Breast epithelium (tissue), 4 donors: ENCODE measurements at regions not wholly inside any gene's neighbourhood (a gene's known extent, or its start where the extent isn't known, plus 50 kb on each side); places are given as distances from the start of the nearest gene placed in this dataset.

Experiments
- DNase-seq, 2 donors: peaks; one replicate each; pipeline ENCODE4 v3.0.0-alpha.2; 2019; ENCODE audit warnings: low spot score in 2 of 2
- H3K27ac ChIP-seq, 2 donors: fragments of 200-600 bp; sonication (generic) in 1 of 2; one replicate each; pipeline ENCODE4 v1.5.1; 2016 to 2019; ENCODE audit warnings: mild to moderate bottlenecking in 1 of 2
- H3K27me3 ChIP-seq, 2 donors: fragments of 200-600 bp; sonication (generic) in 1 of 2; one replicate each; pipeline versions ENCODE4 v1.5.1 to v1.6.0; 2017 to 2019; ENCODE audit warnings: control low read depth in 1 of 2, mild to moderate bottlenecking in 1 of 2
- H3K36me3 ChIP-seq: fragments of 200-600 bp; one replicate; pipeline ENCODE4 v1.5.1; 2019
- H3K4me1 ChIP-seq, 2 donors: fragments of 200-600 bp; sonication (generic); one replicate each; pipeline ENCODE4 v1.5.1; 2016 to 2019; ENCODE audit warnings: control low read depth in 1 of 2
- H3K4me3 ChIP-seq, 3 donors: fragments of 200-600 bp; sonication (generic); 1 replicate in 2 of 3; 2 replicates in 1 of 3; pipeline ENCODE4 v1.5.1; 2016 to 2019; ENCODE audit warnings: mild to moderate bottlenecking in 3 of 3, moderate library complexity in 2 of 3
- H3K9me3 ChIP-seq, 2 donors: fragments of 200-600 bp; sonication (generic) in 1 of 2; one replicate each; pipeline ENCODE4 v1.5.1; 2016 to 2019; ENCODE audit warnings: control low read depth in 1 of 2
- CTCF ChIP-seq, 3 donors: fragments of 450-650 bp; IDR thresholded peaks; one replicate each; pipeline ENCODE4 v1.5.1; 2016 to 2017; ENCODE audit warnings: antibody characterized with exemption in 3 of 3, mild to moderate bottlenecking in 3 of 3, moderate library complexity in 3 of 3
- POLR2A ChIP-seq: fragments of 450-650 bp; IDR thresholded peaks from one replicate; pipeline ENCODE4 v1.6.1; 2016; ENCODE audit warnings: antibody characterized with exemption, mild to moderate bottlenecking, moderate library complexity
- POLR2AphosphoS5 ChIP-seq, 3 donors: sonication (generic); formaldehyde crosslinking; IDR thresholded peaks; one replicate each; pipeline ENCODE4 v1.6.1; 2017; ENCODE audit warnings: antibody characterized with exemption in 3 of 3
- intact Hi-C: fragments of 100-400 bp; cut with DNase I; formaldehyde crosslinking; loops from one replicate; pipeline ENCODE4 v1.15.1; 2023; ENCODE audit warnings: low total_unique reads

GRCh38 chr6:85996034-85996375 is 353.3 kb upstream of the SYNCRIP start:
- Histone ChIP-seq H3K36me3 (no peaks in the 10 kb centered on the region), H3K4me1 (no peaks in the 10 kb centered on the region), H3K27me3 (no peaks in the 10 kb centered on the region), H3K4me3 (no peak overlapping the region), H3K27ac (no peak overlapping the region), H3K9me3 (no peaks in the 10 kb centered on the region)
- intact Hi-C loops, result no loop called here
- TF ChIP-seq POLR2A, result no peak
- TF ChIP-seq CTCF (IDR thresholded peaks at IDR 0.05), result no peak
- TF ChIP-seq POLR2AphosphoS5 (IDR thresholded peaks at IDR 0.05), result no peak
- DNase-seq, result no peak

- intact Hi-C loops, result no loop called here
- Histone ChIP-seq H3K4me1 (no peaks in the 10 kb centered on the region), H3K27ac (no peak overlapping the region), H3K9me3 (no peaks in the 10 kb centered on the region), H3K4me3 (no peak overlapping the region), H3K27me3 (no peaks in the 10 kb centered on the region), H3K36me3 (no peaks in the 10 kb centered on the region)
- TF ChIP-seq POLR2AphosphoS5 (IDR thresholded peaks at IDR 0.05) (no peak), CTCF (IDR thresholded peaks at IDR 0.05) (no peak), POLR2A (no peak)
- DNase-seq, result no peak
These were observed 352.8 kb upstream of the SYNCRIP start for GRCh38 chr6:85995339-85996033.

GRCh38 chr6:85986681-85987080 is 344.0 kb upstream of the SYNCRIP start:
- Histone ChIP-seq H3K4me3 (no peak overlapping the region), H3K4me1 (no peaks in the 10 kb centered on the region), H3K27ac (no peak overlapping the region), H3K9me3 (peaks cover 10 to 27% of the 10 kb centered on the region in 2 donors), H3K36me3 (no peaks in the 10 kb centered on the region), H3K27me3 (no peaks in the 10 kb centered on the region)
- intact Hi-C loops, result no loop called here
- no peak for DNase-seq
- TF ChIP-seq POLR2AphosphoS5 (IDR thresholded peaks at IDR 0.05), result no peak
- TF ChIP-seq CTCF (IDR thresholded peaks at IDR 0.05), result no peak
- TF ChIP-seq POLR2A, result no peak

GRCh38 chr6:85983032-85983659 is 340.5 kb upstream of the SYNCRIP start:
- no peaks in the 10 kb centered on the region for H3K4me1 ChIP-seq
- H3K4me3 ChIP-seq, result no peak overlapping the region
- peaks cover 5 to 15% of the 10 kb centered on the region in 2 donors for H3K9me3 ChIP-seq
- TF ChIP-seq POLR2A (no peak), CTCF (IDR thresholded peaks at IDR 0.05) (no peak), POLR2AphosphoS5 (IDR thresholded peaks at IDR 0.05) (no peak)
- no peaks in the 10 kb centered on the region for H3K27me3 ChIP-seq
- DNase-seq, result no peak
- intact Hi-C loops, result no loop called here
- no peak overlapping the region for H3K27ac ChIP-seq
- H3K36me3 ChIP-seq, result no peaks in the 10 kb centered on the region

GRCh38 chr6:85977661-85978060 is 335.0 kb upstream of the SYNCRIP start:
- intact Hi-C loops, result no loop called here
- Histone ChIP-seq H3K4me3 (no peak overlapping the region), H3K27me3 (no peaks in the 10 kb centered on the region), H3K4me1 (no peaks in the 10 kb centered on the region), H3K36me3 (no peaks in the 10 kb centered on the region), H3K27ac (no peak overlapping the region), H3K9me3 (no peaks in the 10 kb centered on the region)
- no peak for DNase-seq
- TF ChIP-seq CTCF (IDR thresholded peaks at IDR 0.05), result no peak
- no peak for TF ChIP-seq POLR2A
- no peak for TF ChIP-seq POLR2AphosphoS5 (IDR thresholded peaks at IDR 0.05)
